BE2C (cell line): ENCODE measurements at regions not wholly inside any gene's neighbourhood (a gene's known extent, or its start where the extent isn't known, plus 50 kb on each side); places are given as distances from the start of the nearest gene placed in this dataset.

Source experiments
- DNase-seq: peaks from one replicate; pipeline ENCODE4 v3.0.0-alpha.2; 2020
- H3K27me3 ChIP-seq: fragments of 250-450 bp; sonication (Bioruptor Pico); 2 replicates; pipeline ENCODE4 v1.5.1; 2020; ENCODE audit warnings: mild to moderate bottlenecking
- H3K36me3 ChIP-seq: fragments of 250-450 bp; sonication (Bioruptor Pico); 2 replicates; pipeline ENCODE4 v1.5.1; 2020; ENCODE audit warnings: mild to moderate bottlenecking
- H3K4me1 ChIP-seq: fragments of 250-450 bp; sonication (Bioruptor Pico); 2 replicates; pipeline ENCODE4 v1.5.1; 2020
- H3K4me3 ChIP-seq: 2 replicates; pipeline ENCODE4 v1.5.1; 2011; ENCODE audit warnings: low read depth, low read length
- H3K9me3 ChIP-seq: fragments of 250-450 bp; sonication (Bioruptor Pico); 2 replicates; pipeline ENCODE4 v1.5.1; 2020
- CTCF ChIP-seq: IDR thresholded peaks from 2 replicates; pipeline ENCODE4 v1.5.1; 2012; ENCODE audit warnings: mild to moderate bottlenecking, low read depth, low read length

- TF ChIP-seq CTCF = no peak
These were observed 131.8 kb upstream of the EEA1 start for GRCh38 chr12:93060666-93061472.

GRCh38 chr12:93061473-93062419 lies 132.7 kb upstream of the EEA1 start:
- no peak for DNase-seq
- Histone ChIP-seq H3K4me3 (no peak overlapping the region), H3K9me3 (no peaks in the 10 kb centered on the region), H3K4me1 (no peaks in the 10 kb centered on the region), H3K27me3 (no peaks in the 10 kb centered on the region; the same call in 1 of the 2 replicates), H3K36me3 (no peaks in the 10 kb centered on the region; the same call in 1 of the 2 replicates)
- TF ChIP-seq CTCF = no peak

More at GRCh38 chr12:93060666-93061472, 131.8 kb upstream of the EEA1 start:
- Histone ChIP-seq H3K4me3 (no peak overlapping the region), H3K9me3 (no peaks in the 10 kb centered on the region), H3K4me1 (no peaks in the 10 kb centered on the region), H3K27me3 (no peaks in the 10 kb centered on the region; the same call in 1 of the 2 replicates), H3K36me3 (no peaks in the 10 kb centered on the region; the same call in 1 of the 2 replicates)
- DNase-seq = no peak

GRCh38 chr12:93065896-93066295 lies 136.8 kb upstream of the EEA1 start:
- H3K4me3 ChIP-seq = no peak overlapping the region

GRCh38 chr12:93072340-93072739 lies 143.2 kb upstream of the EEA1 start:
- Histone ChIP-seq H3K27me3 (no peaks in the 10 kb centered on the region), H3K4me3 (no peak overlapping the region), H3K36me3 (no peaks in the 10 kb centered on the region), H3K9me3 (no peaks in the 10 kb centered on the region), H3K4me1 (no peaks in the 10 kb centered on the region)
- DNase-seq = no peak
- no peak for TF ChIP-seq CTCF

More at GRCh38 chr12:93065896-93066295, 136.8 kb upstream of the EEA1 start:
- no peaks in the 10 kb centered on the region for H3K4me1 ChIP-seq
- no peaks in the 10 kb centered on the region for H3K9me3 ChIP-seq
- no peaks in the 10 kb centered on the region; the same call in 1 of the 2 replicates for H3K36me3 ChIP-seq
- H3K27me3 ChIP-seq = no peaks in the 10 kb centered on the region; the same call in 1 of the 2 replicates
- TF ChIP-seq CTCF = no peak
- DNase-seq = no peak

GRCh38 chr12:93073324-93073723 lies 144.2 kb upstream of the EEA1 start:
- H3K4me1 ChIP-seq = no peaks in the 10 kb centered on the region
- no peak overlapping the region for H3K4me3 ChIP-seq
- H3K36me3 ChIP-seq = no peaks in the 10 kb centered on the region
- no peak for DNase-seq
- no peaks in the 10 kb centered on the region for H3K27me3 ChIP-seq
- H3K9me3 ChIP-seq = no peaks in the 10 kb centered on the region
- TF ChIP-seq CTCF = no peak
